Fibroblast of peridontal ligament (primary cell): ENCODE measurements at regions not wholly inside any gene's neighbourhood (a gene's known extent, or its start where the extent isn't known, plus 50 kb on each side); places are given as distances from the start of the nearest gene placed in this dataset.
"Not testable (repeated sequence)": the region's sequence is repeated elsewhere in the genome, so short reads cannot be mapped to it uniquely, and the experiment has no call there.

Experiments
- DNase-seq: peaks from one replicate; pipeline ENCODE4 v3.0.0-alpha.2; 2010; ENCODE audit errors: extremely low read depth

- DNase-seq: not testable (repeated sequence)
Observed at GRCh38 chrX:79026742-79027141, 81.6 kb downstream of the P2RY10 start.

- no peak for DNase-seq
Observed at GRCh38 chrX:79035421-79035820, 90.2 kb downstream of the P2RY10 start.

- no peak for DNase-seq
Observed at GRCh38 chrX:79036157-79036880, 91.1 kb downstream of the P2RY10 start.

- no peak for DNase-seq
Observed at GRCh38 chrX:79065696-79066095, 78.8 kb upstream of the GPR174 start.

- DNase-seq: no peak
Observed at GRCh38 chrX:79078114-79078513, 66.4 kb upstream of the GPR174 start.

GRCh38 chrX:79079477-79079876 lies 65.0 kb upstream of the GPR174 start:
- DNase-seq: no peak

GRCh38 chrX:79080141-79080540 lies 64.3 kb upstream of the GPR174 start:
- DNase-seq: no peak

- DNase-seq: peak; percentile 13
Observed at GRCh38 chrX:79081895-79082512, 62.5 kb upstream of the GPR174 start.

- DNase-seq: no peak
Observed at GRCh38 chrX:79082899-79083298, 61.6 kb upstream of the GPR174 start.

- no peak for DNase-seq
Observed at GRCh38 chrX:79084923-79085322, 59.6 kb upstream of the GPR174 start.

GRCh38 chrX:79089896-79090584 lies 54.4 kb upstream of the GPR174 start:
- DNase-seq: no peak

GRCh38 chrX:79094075-79094832 lies 50.2 kb upstream of the GPR174 start:
- DNase-seq: no peak
